Breast epithelium (tissue), 3 donors: ENCODE measurements at regions not wholly inside any gene's neighbourhood (a gene's known extent, or its start where the extent isn't known, plus 50 kb on each side); places are given as distances from the start of the nearest gene placed in this dataset.

ENCODE experiments used
- POLR2A ChIP-seq: fragments of 450-650 bp; IDR thresholded peaks from one replicate; pipeline ENCODE4 v1.6.1; 2016; ENCODE audit warnings: antibody characterized with exemption, mild to moderate bottlenecking, moderate library complexity
- POLR2AphosphoS5 ChIP-seq, 3 donors: sonication (generic); formaldehyde crosslinking; IDR thresholded peaks; one replicate each; pipeline ENCODE4 v1.6.1; 2017; ENCODE audit warnings: antibody characterized with exemption in 3 of 3
- TF ChIP-seq, protein P1 (sequence below), 3 donors: fragments of 450-650 bp; IDR thresholded peaks; one replicate each; pipeline ENCODE4 v1.5.1; 2016 to 2017; ENCODE audit warnings: antibody characterized with exemption in 3 of 3, mild to moderate bottlenecking in 3 of 3, moderate library complexity in 3 of 3

DNA sequence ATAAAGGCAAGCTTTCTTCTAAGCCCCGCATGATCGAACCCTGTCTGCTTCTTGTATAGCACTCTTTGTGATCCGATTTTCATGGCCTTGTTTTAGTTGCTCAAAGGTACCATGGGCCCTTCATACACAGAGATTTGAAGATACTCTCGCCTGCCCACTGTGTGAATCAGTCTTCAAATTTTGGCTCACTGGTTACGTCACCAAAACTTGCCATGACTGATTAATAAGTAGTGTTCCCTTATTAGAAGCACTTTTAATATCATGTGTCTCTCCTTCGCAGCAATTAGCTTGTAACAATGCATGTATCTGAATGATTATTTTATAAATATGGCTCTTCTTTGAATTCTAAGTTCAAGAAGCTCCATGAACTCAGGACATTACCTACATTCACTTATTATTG, 880.5 kb downstream of the STPG2 start:
- TF ChIP-seq, protein P1, sequence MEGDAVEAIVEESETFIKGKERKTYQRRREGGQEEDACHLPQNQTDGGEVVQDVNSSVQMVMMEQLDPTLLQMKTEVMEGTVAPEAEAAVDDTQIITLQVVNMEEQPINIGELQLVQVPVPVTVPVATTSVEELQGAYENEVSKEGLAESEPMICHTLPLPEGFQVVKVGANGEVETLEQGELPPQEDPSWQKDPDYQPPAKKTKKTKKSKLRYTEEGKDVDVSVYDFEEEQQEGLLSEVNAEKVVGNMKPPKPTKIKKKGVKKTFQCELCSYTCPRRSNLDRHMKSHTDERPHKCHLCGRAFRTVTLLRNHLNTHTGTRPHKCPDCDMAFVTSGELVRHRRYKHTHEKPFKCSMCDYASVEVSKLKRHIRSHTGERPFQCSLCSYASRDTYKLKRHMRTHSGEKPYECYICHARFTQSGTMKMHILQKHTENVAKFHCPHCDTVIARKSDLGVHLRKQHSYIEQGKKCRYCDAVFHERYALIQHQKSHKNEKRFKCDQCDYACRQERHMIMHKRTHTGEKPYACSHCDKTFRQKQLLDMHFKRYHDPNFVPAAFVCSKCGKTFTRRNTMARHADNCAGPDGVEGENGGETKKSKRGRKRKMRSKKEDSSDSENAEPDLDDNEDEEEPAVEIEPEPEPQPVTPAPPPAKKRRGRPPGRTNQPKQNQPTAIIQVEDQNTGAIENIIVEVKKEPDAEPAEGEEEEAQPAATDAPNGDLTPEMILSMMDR (IDR thresholded peaks at IDR 0.05): no peak
- TF ChIP-seq POLR2A (no peak), POLR2AphosphoS5 (IDR thresholded peaks at IDR 0.05) (no peak)
